WTC11 (cell line): ENCODE measurements at regions not wholly inside any gene's neighbourhood (a gene's known extent, or its start where the extent isn't known, plus 50 kb on each side); places are given as distances from the start of the nearest gene placed in this dataset.

Experiments used
- ATAC-seq: fragments of 200-7000 bp; cut with Tn5 transposase; 2 replicates; pipeline ENCODE4 v1.10.0; 2021; ENCODE audit warnings: mild to moderate bottlenecking, moderate library complexity
- CTCF ChIA-PET: fragments of 300-600 bp; sonication (Branson Sonifier 250); formaldehyde crosslinking; loops from one replicate; lab custom pipeline; 2021; ENCODE audit warnings: antibody characterized with exemption; lab: Charles Lee
- POLR2A ChIA-PET: fragments of 350-600 bp; sonication (Branson Sonifier 250); formaldehyde crosslinking; loops from one replicate; lab custom pipeline; 2021; ENCODE audit warnings: antibody characterized with exemption; lab: Charles Lee
- DNase-seq: peaks from one replicate; pipeline ENCODE4 v3.0.0; 2021; ENCODE audit warnings: low spot score
- H3K27ac Mint-ChIP-seq: 2 replicates; pipeline ENCODE4 v1.8.0; 2021; ENCODE audit warnings: mixed read lengths
- H3K27me3 Mint-ChIP-seq: 2 replicates; pipeline ENCODE4 v1.8.0; 2021; ENCODE audit warnings: low read depth, mild to moderate bottlenecking, moderate library complexity, mixed read lengths
- H3K36me3 Mint-ChIP-seq: 2 replicates; pipeline ENCODE4 v1.8.0; 2021; ENCODE audit warnings: mixed read lengths
- H3K4me1 Mint-ChIP-seq: 2 replicates; pipeline ENCODE4 v1.8.0; 2022; ENCODE audit warnings: mixed read lengths
- H3K4me3 Mint-ChIP-seq: 2 replicates; pipeline ENCODE4 v1.8.0; 2021; ENCODE audit warnings: mild to moderate bottlenecking, moderate library complexity, mixed read lengths
- H3K9me3 Mint-ChIP-seq: 2 replicates; pipeline ENCODE4 v1.8.0; 2021; ENCODE audit warnings: mixed read lengths
- CREM ChIP-seq: sonication (generic); formaldehyde crosslinking; IDR thresholded peaks from 2 replicates; pipeline ENCODE4 v1.8.1; 2022; ENCODE audit warnings: mild to moderate bottlenecking, missing genetic modification reagents, moderate library complexity
- GABPB1 ChIP-seq: sonication (generic); formaldehyde crosslinking; IDR thresholded peaks from 2 replicates; pipeline ENCODE4 v1.8.1; 2023; ENCODE audit warnings: mild to moderate bottlenecking, missing genetic modification reagents
- IRF2 ChIP-seq: sonication (generic); formaldehyde crosslinking; IDR thresholded peaks from 2 replicates; pipeline ENCODE4 v1.8.0; 2022; ENCODE audit warnings: low read depth, missing genetic modification reagents, borderline replicate concordance
- KAT7 ChIP-seq: sonication (generic); formaldehyde crosslinking; IDR thresholded peaks from 2 replicates; pipeline ENCODE4 v1.8.1; 2023; ENCODE audit warnings: missing genetic modification reagents, mild to moderate bottlenecking, borderline replicate concordance
- NFATC4 ChIP-seq: fragments of 250-450 bp; sonication (Bioruptor Pico); IDR thresholded peaks from 2 replicates; pipeline ENCODE4 v1.9.0; 2021; ENCODE audit warnings: mild to moderate bottlenecking
- NFE2L1 ChIP-seq: sonication (generic); formaldehyde crosslinking; IDR thresholded peaks from 2 replicates; pipeline ENCODE4 v1.8.1; 2023; ENCODE audit warnings: missing genetic modification reagents
- NR2C2 ChIP-seq: sonication (generic); formaldehyde crosslinking; IDR thresholded peaks from 2 replicates; pipeline ENCODE4 v1.8.0; 2022; ENCODE audit warnings: mild to moderate bottlenecking, missing genetic modification reagents
- NR3C1 ChIP-seq: sonication (generic); formaldehyde crosslinking; conservative IDR thresholded peaks from 2 replicates; pipeline ENCODE4 v1.8.1; 2023; ENCODE audit warnings: low read depth, mild to moderate bottlenecking, missing genetic modification reagents
- RELA ChIP-seq: sonication (generic); formaldehyde crosslinking; IDR thresholded peaks from 2 replicates; pipeline ENCODE4 v1.8.1; 2022; ENCODE audit warnings: missing genetic modification reagents, mild to moderate bottlenecking, borderline replicate concordance
- ZBTB21 ChIP-seq: sonication (generic); formaldehyde crosslinking; IDR thresholded peaks from 2 replicates; pipeline ENCODE4 v1.8.1; 2023; ENCODE audit warnings: mild to moderate bottlenecking, missing genetic modification reagents, borderline replicate concordance
- ZNF138 ChIP-seq: sonication (generic); formaldehyde crosslinking; conservative IDR thresholded peaks from 2 replicates; pipeline ENCODE4 v1.8.1; 2022; ENCODE audit warnings: mild to moderate bottlenecking, moderate library complexity, missing genetic modification reagents
- TF ChIP-seq, protein P1 (sequence below): fragments of 250-450 bp; sonication (Bioruptor Pico); IDR thresholded peaks from 2 replicates; pipeline ENCODE4 v2.1.2; 2022; ENCODE audit warnings: mild to moderate bottlenecking, moderate library complexity
- TF ChIP-seq, protein P2 (sequence below): fragments of 200-600 bp; IDR thresholded peaks from 2 replicates; pipeline ENCODE4 v1.8.0; 2022; ENCODE audit warnings: antibody characterized with exemption
- TF ChIP-seq, protein P3 (sequence below): fragments of 250-450 bp; sonication (Bioruptor Pico); conservative IDR thresholded peaks from 2 replicates; pipeline ENCODE4 v1.9.0; 2021; ENCODE audit warnings: mild to moderate bottlenecking
- TF ChIP-seq, protein P4 (sequence below): sonication (generic); formaldehyde crosslinking; IDR thresholded peaks from 2 replicates; pipeline ENCODE4 v1.8.1; 2023; ENCODE audit warnings: mild to moderate bottlenecking, missing genetic modification reagents
- TF ChIP-seq, protein P5 (sequence below): sonication (generic); formaldehyde crosslinking; IDR thresholded peaks from 2 replicates; pipeline ENCODE4 v1.8.1; 2022; ENCODE audit warnings: low read depth, missing genetic modification reagents, borderline replicate concordance
- TF ChIP-seq, protein P6 (sequence below): fragments of 250-450 bp; sonication (Bioruptor Pico); IDR thresholded peaks from 2 replicates; pipeline ENCODE4 v1.9.0; 2021; ENCODE audit warnings: moderate library complexity, mild to moderate bottlenecking, inconsistent platforms, borderline replicate concordance
- TF ChIP-seq, protein P7 (sequence below): sonication (generic); formaldehyde crosslinking; IDR thresholded peaks from 2 replicates; pipeline ENCODE4 v1.8.1; 2023; ENCODE audit warnings: mild to moderate bottlenecking, missing genetic modification reagents, moderate library complexity
- TF ChIP-seq, protein P8 (sequence below): sonication (generic); formaldehyde crosslinking; IDR thresholded peaks from 2 replicates; pipeline ENCODE4 v1.8.0; 2023; ENCODE audit warnings: mild to moderate bottlenecking, missing genetic modification reagents

DNA sequence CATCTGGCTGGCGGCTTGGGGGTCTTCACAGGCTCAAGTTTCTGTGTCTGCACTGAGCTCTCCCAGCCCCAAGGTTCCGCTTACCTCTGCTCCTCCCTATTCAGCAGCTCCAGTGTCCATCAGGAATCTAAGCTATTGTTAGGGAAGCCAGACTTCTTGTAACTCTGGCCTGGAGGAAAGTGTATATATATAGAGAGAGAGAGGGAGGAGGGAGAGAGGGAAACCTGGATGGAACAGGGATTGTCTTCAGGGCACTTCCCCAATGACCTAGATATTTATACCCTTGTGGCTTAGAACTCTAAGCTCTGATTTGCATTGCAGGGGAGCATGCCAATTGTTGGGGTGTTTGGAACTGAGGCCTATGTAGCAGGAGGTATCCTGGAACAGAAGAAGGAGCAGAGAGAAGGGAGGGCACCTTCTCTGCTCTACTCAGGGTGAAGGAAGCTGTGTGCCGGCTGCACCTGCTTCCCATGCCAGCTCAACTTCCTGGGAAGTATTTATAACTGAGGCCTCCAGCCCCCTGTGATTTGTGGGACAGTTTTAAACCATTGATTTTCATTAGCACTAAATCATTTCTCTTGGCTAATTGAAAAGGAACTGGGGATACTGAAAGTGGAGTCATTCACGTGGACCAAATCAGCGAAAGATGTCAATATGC, 70.9 kb downstream of the NAV1 start:
- Mint-ChIP-seq H3K27ac (no peak overlapping the region), H3K27me3 (peaks cover 2% of the 10 kb centered on the region), H3K9me3 (no peaks in the 10 kb centered on the region)
- POLR2A ChIA-PET: interaction anchor here (1.0 kb wide), 1 partner anchor 67 kb away, joined by 3 read pairs; no protein-coding TSS in a partner anchor
- TF ChIP-seq NFATC4 (CRISPR knock-in tag) (no peak), NR3C1 (no peak), NFE2L1 (CRISPR knock-in tag) (no peak), CREM (CRISPR knock-in tag) (no peak), ZBTB21 (no peak), GABPB1 (CRISPR knock-in tag) (no peak), ZNF138 (CRISPR knock-in tag) (no peak), RELA (CRISPR knock-in tag) (no peak), NR2C2 (CRISPR knock-in tag) (no peak), KAT7 (no peak), IRF2 (CRISPR knock-in tag) (no peak)
- TF ChIP-seq, protein P1, sequence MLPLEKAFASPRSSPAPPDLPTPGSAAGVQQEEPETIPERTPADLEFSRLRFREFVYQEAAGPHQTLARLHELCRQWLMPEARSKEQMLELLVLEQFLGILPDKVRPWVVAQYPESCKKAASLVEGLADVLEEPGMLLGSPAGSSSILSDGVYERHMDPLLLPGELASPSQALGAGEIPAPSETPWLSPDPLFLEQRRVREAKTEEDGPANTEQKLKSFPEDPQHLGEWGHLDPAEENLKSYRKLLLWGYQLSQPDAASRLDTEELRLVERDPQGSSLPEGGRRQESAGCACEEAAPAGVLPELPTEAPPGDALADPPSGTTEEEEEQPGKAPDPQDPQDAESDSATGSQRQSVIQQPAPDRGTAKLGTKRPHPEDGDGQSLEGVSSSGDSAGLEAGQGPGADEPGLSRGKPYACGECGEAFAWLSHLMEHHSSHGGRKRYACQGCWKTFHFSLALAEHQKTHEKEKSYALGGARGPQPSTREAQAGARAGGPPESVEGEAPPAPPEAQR (CRISPR knock-in tag): no peak
- TF ChIP-seq, protein P2, sequence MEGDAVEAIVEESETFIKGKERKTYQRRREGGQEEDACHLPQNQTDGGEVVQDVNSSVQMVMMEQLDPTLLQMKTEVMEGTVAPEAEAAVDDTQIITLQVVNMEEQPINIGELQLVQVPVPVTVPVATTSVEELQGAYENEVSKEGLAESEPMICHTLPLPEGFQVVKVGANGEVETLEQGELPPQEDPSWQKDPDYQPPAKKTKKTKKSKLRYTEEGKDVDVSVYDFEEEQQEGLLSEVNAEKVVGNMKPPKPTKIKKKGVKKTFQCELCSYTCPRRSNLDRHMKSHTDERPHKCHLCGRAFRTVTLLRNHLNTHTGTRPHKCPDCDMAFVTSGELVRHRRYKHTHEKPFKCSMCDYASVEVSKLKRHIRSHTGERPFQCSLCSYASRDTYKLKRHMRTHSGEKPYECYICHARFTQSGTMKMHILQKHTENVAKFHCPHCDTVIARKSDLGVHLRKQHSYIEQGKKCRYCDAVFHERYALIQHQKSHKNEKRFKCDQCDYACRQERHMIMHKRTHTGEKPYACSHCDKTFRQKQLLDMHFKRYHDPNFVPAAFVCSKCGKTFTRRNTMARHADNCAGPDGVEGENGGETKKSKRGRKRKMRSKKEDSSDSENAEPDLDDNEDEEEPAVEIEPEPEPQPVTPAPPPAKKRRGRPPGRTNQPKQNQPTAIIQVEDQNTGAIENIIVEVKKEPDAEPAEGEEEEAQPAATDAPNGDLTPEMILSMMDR: no peak
- TF ChIP-seq, protein P3, sequence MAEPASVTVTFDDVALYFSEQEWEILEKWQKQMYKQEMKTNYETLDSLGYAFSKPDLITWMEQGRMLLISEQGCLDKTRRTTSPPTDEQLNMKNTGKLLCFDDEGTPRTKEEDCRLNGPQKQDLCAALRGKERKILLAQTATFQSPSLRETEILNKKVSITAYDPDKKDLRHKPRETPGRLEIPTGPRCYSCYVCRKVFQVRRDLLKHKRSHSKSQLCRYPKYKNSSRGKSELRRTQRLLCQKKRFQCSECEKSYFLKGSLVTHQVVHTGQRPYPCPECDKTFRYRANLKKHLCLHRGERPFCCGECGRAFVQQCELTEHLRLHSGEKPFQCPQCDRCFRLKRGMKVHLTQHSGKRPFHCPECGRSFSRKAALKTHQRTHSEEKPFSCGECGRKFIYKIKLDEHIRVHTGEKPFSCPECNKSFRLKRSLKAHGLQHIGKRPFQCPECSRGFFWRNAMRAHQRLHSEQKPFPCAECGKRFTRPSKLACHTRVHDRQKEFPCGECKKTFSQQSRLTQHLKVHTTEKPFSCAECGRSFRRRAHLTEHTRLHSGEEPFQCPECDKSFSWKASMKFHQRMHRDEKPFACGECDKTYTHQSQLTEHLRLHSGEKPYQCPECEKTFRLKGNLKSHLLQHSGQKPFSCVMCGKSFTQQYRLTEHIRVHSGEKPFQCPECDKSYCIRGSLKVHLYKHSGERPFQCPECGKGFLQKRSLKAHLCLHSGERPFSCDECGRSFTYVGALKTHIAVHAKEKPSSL (CRISPR knock-in tag): no peak
- TF ChIP-seq, protein P4, sequence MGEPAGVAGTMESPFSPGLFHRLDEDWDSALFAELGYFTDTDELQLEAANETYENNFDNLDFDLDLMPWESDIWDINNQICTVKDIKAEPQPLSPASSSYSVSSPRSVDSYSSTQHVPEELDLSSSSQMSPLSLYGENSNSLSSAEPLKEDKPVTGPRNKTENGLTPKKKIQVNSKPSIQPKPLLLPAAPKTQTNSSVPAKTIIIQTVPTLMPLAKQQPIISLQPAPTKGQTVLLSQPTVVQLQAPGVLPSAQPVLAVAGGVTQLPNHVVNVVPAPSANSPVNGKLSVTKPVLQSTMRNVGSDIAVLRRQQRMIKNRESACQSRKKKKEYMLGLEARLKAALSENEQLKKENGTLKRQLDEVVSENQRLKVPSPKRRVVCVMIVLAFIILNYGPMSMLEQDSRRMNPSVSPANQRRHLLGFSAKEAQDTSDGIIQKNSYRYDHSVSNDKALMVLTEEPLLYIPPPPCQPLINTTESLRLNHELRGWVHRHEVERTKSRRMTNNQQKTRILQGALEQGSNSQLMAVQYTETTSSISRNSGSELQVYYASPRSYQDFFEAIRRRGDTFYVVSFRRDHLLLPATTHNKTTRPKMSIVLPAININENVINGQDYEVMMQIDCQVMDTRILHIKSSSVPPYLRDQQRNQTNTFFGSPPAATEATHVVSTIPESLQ (CRISPR knock-in tag): no peak
- TF ChIP-seq, protein P5, sequence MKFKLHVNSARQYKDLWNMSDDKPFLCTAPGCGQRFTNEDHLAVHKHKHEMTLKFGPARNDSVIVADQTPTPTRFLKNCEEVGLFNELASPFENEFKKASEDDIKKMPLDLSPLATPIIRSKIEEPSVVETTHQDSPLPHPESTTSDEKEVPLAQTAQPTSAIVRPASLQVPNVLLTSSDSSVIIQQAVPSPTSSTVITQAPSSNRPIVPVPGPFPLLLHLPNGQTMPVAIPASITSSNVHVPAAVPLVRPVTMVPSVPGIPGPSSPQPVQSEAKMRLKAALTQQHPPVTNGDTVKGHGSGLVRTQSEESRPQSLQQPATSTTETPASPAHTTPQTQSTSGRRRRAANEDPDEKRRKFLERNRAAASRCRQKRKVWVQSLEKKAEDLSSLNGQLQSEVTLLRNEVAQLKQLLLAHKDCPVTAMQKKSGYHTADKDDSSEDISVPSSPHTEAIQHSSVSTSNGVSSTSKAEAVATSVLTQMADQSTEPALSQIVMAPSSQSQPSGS: no peak
- TF ChIP-seq, protein P6, sequence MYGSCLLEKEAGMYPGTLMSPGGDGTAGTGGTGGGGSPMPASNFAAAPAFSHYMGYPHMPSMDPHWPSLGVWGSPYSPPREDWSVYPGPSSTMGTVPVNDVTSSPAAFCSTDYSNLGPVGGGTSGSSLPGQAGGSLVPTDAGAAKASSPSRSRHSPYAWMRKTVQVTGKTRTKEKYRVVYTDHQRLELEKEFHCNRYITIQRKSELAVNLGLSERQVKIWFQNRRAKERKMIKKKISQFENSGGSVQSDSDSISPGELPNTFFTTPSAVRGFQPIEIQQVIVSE (CRISPR knock-in tag): no peak
- TF ChIP-seq, protein P7, sequence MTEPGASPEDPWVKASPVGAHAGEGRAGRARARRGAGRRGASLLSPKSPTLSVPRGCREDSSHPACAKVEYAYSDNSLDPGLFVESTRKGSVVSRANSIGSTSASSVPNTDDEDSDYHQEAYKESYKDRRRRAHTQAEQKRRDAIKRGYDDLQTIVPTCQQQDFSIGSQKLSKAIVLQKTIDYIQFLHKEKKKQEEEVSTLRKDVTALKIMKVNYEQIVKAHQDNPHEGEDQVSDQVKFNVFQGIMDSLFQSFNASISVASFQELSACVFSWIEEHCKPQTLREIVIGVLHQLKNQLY (CRISPR knock-in tag): no peak
- TF ChIP-seq, protein P8, sequence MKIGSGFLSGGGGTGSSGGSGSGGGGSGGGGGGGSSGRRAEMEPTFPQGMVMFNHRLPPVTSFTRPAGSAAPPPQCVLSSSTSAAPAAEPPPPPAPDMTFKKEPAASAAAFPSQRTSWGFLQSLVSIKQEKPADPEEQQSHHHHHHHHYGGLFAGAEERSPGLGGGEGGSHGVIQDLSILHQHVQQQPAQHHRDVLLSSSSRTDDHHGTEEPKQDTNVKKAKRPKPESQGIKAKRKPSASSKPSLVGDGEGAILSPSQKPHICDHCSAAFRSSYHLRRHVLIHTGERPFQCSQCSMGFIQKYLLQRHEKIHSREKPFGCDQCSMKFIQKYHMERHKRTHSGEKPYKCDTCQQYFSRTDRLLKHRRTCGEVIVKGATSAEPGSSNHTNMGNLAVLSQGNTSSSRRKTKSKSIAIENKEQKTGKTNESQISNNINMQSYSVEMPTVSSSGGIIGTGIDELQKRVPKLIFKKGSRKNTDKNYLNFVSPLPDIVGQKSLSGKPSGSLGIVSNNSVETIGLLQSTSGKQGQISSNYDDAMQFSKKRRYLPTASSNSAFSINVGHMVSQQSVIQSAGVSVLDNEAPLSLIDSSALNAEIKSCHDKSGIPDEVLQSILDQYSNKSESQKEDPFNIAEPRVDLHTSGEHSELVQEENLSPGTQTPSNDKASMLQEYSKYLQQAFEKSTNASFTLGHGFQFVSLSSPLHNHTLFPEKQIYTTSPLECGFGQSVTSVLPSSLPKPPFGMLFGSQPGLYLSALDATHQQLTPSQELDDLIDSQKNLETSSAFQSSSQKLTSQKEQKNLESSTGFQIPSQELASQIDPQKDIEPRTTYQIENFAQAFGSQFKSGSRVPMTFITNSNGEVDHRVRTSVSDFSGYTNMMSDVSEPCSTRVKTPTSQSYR (CRISPR knock-in tag): no peak
- TF ChIP-seq, all 79 proteins: peak for 0
- Mint-ChIP-seq H3K4me3 (no peak overlapping the region), H3K36me3 (no peaks in the 10 kb centered on the region), H3K4me1 (peaks cover 8% of the 10 kb centered on the region)
- ATAC-seq (no peak), DNase-seq (no peak)
- CTCF ChIA-PET: interaction anchor here (0.7 to 2.0 kb wide), 7 partner anchors 9 to 185 kb away, joined by 3 to 7 read pairs (median 4); no protein-coding TSS in a partner anchor
